Astrocyte (in vitro differentiated cells and primary cell): ENCODE measurements at regions not wholly inside any gene's neighbourhood (a gene's known extent, or its start where the extent isn't known, plus 50 kb on each side); places are given as distances from the start of the nearest gene placed in this dataset.

Experiments used
- EZH2 ChIP-seq: IDR thresholded peaks from 2 replicates; pipeline ENCODE4 v1.6.1; 2012; ENCODE audit warnings: mild to moderate bottlenecking, low read length, inconsistent platforms; ENCODE audit not compliant: insufficient read depth
- TF ChIP-seq, protein P1 (sequence below): IDR thresholded peaks from 2 replicates; pipeline ENCODE4 v1.5.1; 2011; ENCODE audit warnings: low read depth, mild to moderate bottlenecking, inconsistent platforms, low read length, moderate library complexity; ENCODE audit not compliant: insufficient read depth

DNA sequence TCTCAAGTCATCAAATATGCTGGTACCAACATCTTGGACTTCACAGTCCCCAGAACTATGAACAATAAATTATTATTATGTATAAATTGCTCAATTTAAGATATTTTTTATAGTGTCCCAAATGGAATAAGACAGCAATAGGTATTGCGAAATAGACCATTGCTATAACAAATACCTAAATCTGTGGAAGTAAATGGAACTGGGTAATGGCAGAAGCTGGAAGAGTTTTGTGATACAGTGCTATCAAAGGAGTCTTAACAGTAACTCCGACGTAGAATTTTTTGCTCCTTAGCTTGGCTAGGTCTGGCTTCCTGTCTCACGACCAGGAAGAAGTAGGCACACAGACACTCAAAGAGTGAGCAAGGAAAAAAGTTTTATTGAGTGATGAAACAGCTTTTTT, 1791.5 kb downstream of the PLA2G4A start:
- TF ChIP-seq, protein P1, sequence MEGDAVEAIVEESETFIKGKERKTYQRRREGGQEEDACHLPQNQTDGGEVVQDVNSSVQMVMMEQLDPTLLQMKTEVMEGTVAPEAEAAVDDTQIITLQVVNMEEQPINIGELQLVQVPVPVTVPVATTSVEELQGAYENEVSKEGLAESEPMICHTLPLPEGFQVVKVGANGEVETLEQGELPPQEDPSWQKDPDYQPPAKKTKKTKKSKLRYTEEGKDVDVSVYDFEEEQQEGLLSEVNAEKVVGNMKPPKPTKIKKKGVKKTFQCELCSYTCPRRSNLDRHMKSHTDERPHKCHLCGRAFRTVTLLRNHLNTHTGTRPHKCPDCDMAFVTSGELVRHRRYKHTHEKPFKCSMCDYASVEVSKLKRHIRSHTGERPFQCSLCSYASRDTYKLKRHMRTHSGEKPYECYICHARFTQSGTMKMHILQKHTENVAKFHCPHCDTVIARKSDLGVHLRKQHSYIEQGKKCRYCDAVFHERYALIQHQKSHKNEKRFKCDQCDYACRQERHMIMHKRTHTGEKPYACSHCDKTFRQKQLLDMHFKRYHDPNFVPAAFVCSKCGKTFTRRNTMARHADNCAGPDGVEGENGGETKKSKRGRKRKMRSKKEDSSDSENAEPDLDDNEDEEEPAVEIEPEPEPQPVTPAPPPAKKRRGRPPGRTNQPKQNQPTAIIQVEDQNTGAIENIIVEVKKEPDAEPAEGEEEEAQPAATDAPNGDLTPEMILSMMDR, result no peak
- TF ChIP-seq EZH2, result no peak
